ENCODE measurements at regions not wholly inside any gene's neighbourhood (a gene's known extent, or its start where the extent isn't known, plus 50 kb on each side); places are given as distances from the start of the nearest gene placed in this dataset.
A peak's percentile ranks its signal among the peaks of the same experiment; 100 is the strongest.
"Not testable (repeated sequence)": the region's sequence is repeated elsewhere in the genome, so short reads cannot be mapped to it uniquely, and the experiment has no call there.

- no peak for DNase-seq
Observed at GRCh38 chr6:155543166-155543847, 87.7 kb upstream of the NOX3 start.

GRCh38 chr6:155542036-155542435, 86.4 kb upstream of the NOX3 start:
- peak; percentile 10 for DNase-seq

GRCh38 chr6:155538708-155539390, 83.2 kb upstream of the NOX3 start:
- DNase-seq, result no peak

DNA sequence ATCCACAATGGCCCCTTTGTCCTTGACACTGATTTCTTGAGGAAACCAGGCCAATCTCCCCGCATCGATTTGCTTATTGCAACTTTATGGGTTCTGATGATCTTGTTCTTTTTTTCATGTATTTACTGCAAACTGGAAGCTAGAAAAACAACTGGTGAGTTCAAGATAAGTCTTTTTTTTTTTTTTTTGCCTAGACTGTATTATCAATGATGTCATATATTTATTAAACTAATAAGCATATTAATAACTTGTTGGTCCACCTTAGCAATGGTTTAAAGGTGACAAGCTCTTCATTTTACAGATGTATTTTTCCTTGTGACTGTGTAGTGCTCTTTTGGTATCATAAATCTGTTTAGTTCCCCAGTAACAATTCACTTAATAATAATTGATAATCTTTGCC, 79.0 kb upstream of the NOX3 start:
- DNase-seq, result no peak

DNA sequence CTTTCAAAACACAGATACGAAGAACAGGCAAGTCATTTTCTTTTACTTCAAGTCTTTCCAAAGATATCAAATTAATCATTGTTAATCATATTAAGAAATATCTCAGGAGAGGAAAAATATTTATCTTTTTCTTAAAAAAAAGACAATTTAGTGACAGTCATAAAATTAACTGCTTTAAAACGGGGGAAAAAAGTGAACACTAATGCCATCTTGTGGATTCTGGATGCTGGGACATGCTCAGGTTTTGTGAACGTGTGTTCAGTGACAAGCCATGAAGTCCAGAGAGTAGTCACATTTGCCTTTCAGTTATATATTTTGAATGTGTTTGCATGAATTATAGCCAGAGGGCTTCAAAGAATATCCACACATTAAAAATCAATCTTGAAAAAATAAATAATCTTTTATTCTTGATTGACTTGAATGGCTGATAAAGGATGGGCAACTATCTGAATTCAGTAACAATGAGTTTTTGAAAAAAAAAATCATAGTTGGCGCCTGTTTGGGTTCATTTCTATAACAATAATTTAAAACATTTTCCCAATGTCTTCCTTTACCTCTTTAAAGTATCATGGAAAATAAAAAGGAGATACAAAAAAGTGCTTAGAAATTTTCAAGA, 74.7 kb upstream of the NOX3 start:
- DNase-seq, result peak; percentile 55

- not testable (repeated sequence) for DNase-seq
Observed at GRCh38 chr6:155529814-155530213, 74.2 kb upstream of the NOX3 start.

GRCh38 chr6:155528982-155529453, 73.4 kb upstream of the NOX3 start:
- DNase-seq, result no peak

DNA sequence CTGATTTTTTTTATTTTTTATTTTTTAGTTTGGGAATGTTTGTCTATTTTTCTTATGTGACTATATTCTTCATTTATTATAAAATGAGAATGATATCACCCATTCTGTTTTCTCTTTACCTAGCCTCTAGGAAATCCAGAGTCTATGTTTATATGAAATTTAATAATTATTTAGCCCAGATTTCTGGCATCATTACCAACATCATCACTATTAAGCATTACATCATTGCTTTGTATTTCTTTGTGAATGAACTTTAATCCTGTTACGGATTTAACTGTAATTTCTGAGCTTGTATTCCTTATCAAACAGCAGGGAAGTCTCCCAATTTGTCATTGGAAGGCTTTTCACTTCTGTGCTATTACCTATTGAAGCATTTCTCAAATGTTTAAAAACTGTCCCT, 72.7 kb upstream of the NOX3 start:
- no peak for DNase-seq

DNA sequence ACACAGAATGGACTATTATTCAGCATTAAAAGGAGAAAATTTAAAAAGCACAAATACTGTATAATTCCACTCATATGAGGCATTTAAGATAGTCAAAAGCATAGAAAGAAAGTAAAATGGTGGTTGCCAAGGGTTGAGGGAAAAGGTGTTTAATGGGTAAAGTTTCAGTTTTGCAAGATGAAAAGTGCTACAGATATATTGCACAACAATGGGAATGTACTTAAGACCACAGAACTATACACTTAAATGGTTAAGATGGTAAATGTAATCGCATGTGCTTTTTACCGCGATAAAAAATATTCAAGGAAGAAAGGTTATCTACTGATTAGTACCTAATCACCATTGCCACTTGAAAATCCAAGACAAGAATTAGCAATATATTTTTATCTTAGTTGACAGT, 71.8 kb upstream of the NOX3 start:
- no peak for DNase-seq

DNA sequence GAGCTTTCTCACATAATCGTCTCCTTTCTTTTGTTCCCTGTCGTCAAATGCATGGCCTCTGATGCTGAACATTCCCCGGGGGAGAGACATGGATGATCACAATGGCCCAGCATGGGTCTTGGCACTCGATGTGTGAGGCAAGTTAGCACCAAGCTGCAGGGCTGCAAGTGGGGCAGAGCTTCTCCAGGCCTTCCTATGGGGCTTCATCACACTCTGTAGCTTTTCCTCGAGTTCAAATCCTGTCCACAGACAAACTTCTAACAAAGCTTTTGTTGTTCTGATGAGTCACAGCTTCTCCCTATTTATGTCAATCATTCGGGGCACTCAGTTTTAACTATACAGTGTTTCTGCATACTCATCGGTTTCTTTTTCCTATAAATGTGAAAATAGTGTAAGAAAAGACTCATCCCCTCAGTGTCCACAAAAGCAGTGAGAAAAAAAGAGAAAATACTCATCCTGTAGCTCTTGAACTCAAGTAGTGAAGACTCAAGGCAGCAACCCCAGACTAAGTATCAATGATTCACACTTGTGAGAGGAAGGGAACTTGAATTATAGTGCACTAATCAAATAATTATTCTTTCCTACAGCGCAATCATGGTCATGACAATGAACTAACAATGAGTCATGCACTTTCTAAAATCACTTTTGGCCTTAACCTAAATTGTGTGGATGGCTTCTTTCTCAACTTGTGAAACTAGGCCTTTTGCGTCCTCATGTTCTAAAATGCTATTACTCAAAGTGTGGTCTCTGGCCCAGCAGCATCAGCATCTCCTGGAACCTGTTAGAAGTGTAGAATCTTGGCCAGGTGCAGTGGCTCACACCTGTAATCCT, 68.4 kb upstream of the NOX3 start:
- DNase-seq, result no peak

- no peak for DNase-seq
Observed at GRCh38 chr6:155521719-155522118, 66.1 kb upstream of the NOX3 start.

- no peak for DNase-seq
Observed at GRCh38 chr6:155520078-155520477, 64.4 kb upstream of the NOX3 start.

DNA sequence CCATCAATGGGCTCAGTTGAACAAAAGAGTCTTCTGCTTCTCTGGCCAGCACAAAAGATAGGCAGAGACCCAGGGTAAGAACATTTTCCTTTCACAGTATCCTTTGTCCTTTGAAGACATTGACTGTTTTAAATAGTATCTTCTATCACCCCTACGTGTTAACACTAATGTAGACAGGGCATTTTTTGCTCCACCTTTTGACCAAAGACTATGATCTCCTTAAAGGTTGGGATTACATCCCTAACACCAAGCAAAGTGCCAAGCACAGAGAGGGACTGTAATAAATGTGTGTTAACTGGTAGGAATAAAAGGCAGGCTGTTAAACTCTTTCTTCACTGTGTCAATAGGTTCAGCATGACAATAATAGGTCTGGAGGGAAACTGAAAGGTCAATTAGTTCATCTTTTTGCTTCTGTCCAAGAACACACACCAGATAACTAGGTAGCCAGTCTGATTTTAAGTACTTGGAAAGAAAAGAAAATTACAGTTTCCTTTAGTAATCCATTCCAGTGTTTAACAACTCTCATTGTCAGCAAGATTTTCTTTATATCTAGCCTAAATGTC, 63.6 kb upstream of the NOX3 start:
- DNase-seq, result no peak

DNA sequence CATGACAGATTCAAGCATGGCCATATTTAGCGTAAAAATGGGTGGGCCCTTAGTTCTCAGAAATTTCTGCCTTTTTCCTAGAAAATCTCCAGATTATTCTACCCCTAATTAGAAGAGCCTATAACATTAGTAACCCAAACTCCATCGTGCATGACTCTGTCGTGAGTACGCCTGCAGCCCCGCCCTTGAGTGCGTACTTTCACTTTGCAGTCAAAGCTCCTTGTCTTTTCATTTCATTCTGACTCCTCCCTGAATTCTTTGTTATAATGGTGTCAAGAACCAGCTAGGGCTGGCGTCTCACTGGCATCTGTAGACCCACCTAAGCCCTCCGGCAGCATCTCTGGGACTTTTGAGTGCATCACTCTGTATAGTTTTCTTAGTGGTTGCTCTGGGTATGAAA, 61.7 kb upstream of the NOX3 start:
- no peak for DNase-seq

- no peak for DNase-seq
Observed at GRCh38 chr6:155510879-155511278, 55.2 kb upstream of the NOX3 start.

DNA sequence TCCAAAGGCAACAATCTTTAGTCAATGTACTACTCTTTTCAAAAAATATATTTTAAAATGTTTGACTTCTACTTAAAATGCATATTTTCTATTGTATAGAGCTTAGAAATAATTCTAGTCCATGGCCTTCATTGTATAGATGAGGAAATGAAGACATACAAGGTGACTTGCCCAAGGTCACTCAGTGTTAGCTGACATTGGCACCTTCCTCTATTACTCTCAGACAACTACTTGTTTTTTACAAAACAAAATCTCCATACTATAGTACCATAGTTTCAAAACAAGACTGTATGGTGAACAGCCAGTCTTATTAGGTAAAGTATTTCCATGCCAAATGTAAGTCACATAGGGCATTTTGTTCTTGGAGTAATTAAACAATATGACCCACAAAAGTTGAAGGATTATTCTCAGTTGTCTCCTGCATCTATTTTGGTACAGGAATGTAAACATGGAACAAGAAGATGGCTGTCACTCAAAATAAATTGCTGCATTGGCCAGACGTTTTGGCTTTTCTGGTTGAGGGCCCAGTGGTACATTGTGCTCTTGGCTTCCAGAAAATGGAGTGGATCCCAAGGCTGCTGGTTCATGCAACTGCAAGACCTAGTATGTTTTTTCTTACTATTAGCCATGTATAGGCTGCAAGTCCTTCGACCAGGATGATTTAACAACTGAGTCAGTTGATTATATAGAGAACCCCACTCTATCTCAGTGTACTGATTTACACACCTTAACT, 54.3 kb upstream of the NOX3 start:
- DNase-seq, result no peak

DNA sequence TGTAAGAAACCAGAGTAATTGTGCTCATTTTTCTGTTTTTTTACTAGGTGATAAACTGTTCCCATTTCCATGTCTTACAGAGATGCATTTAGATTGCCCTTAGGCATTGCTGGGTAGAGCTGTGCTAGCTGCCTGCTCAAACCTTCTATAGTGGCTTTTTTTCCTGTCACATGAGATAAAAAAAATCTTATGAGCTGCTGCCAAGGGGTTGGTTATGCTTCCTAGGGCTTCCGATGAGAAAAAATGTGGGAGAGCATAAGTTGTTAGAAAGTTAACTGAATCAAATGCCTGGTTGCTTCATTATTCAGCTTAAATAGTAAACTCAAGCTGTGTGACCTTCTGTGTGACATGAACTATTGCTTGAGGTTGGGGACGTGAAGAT, 50.0 kb upstream of the NOX3 start:
- DNase-seq, result no peak

All from NCI-H1105 treated with DMSO at 0.1 percent for 48 hours (cell line).